WTC11 (cell line): ENCODE measurements at regions not wholly inside any gene's neighbourhood (a gene's known extent, or its start where the extent isn't known, plus 50 kb on each side); places are given as distances from the start of the nearest gene placed in this dataset.

Experiments used
- ATAC-seq: fragments of 200-7000 bp; cut with Tn5 transposase; 2 replicates; pipeline ENCODE4 v1.10.0; 2021; ENCODE audit warnings: mild to moderate bottlenecking, moderate library complexity
- CTCF ChIA-PET: fragments of 300-600 bp; sonication (Branson Sonifier 250); formaldehyde crosslinking; loops from one replicate; lab custom pipeline; 2021; ENCODE audit warnings: antibody characterized with exemption; lab: Charles Lee
- POLR2A ChIA-PET: fragments of 350-600 bp; sonication (Branson Sonifier 250); formaldehyde crosslinking; loops from one replicate; lab custom pipeline; 2021; ENCODE audit warnings: antibody characterized with exemption; lab: Charles Lee
- DNase-seq: peaks from one replicate; pipeline ENCODE4 v3.0.0; 2021; ENCODE audit warnings: low spot score
- H3K27ac Mint-ChIP-seq: 2 replicates; pipeline ENCODE4 v1.8.0; 2021; ENCODE audit warnings: mixed read lengths
- H3K27me3 Mint-ChIP-seq: 2 replicates; pipeline ENCODE4 v1.8.0; 2021; ENCODE audit warnings: low read depth, mild to moderate bottlenecking, moderate library complexity, mixed read lengths
- H3K36me3 Mint-ChIP-seq: 2 replicates; pipeline ENCODE4 v1.8.0; 2021; ENCODE audit warnings: mixed read lengths
- H3K4me1 Mint-ChIP-seq: 2 replicates; pipeline ENCODE4 v1.8.0; 2022; ENCODE audit warnings: mixed read lengths
- H3K4me3 Mint-ChIP-seq: 2 replicates; pipeline ENCODE4 v1.8.0; 2021; ENCODE audit warnings: mild to moderate bottlenecking, moderate library complexity, mixed read lengths
- H3K9me3 Mint-ChIP-seq: 2 replicates; pipeline ENCODE4 v1.8.0; 2021; ENCODE audit warnings: mixed read lengths
- ARID4B ChIP-seq: sonication (generic); formaldehyde crosslinking; IDR thresholded peaks from 2 replicates; pipeline ENCODE4 v1.8.0; 2023; ENCODE audit warnings: missing genetic modification reagents, mild to moderate bottlenecking, borderline replicate concordance
- ATF6 ChIP-seq: sonication (generic); formaldehyde crosslinking; IDR thresholded peaks from 2 replicates; pipeline ENCODE4 v1.8.1; 2023; ENCODE audit warnings: mild to moderate bottlenecking, missing genetic modification reagents
- CBFB ChIP-seq: sonication (generic); formaldehyde crosslinking; IDR thresholded peaks from 2 replicates; pipeline ENCODE4 v1.8.1; 2022; ENCODE audit warnings: mild to moderate bottlenecking, low read depth, missing genetic modification reagents
- ELF4 ChIP-seq: sonication (generic); formaldehyde crosslinking; IDR thresholded peaks from 2 replicates; pipeline ENCODE4 v1.8.1; 2022; ENCODE audit warnings: low read depth, mild to moderate bottlenecking, moderate library complexity, missing genetic modification reagents
- ESRRA ChIP-seq: sonication (generic); formaldehyde crosslinking; IDR thresholded peaks from 2 replicates; pipeline ENCODE4 v1.8.1; 2022; ENCODE audit warnings: mild to moderate bottlenecking, missing genetic modification reagents, borderline replicate concordance
- FOXP1 ChIP-seq: sonication (generic); formaldehyde crosslinking; IDR thresholded peaks from 2 replicates; pipeline ENCODE4 v1.8.0; 2022; ENCODE audit warnings: missing genetic modification reagents, mild to moderate bottlenecking, moderate library complexity, borderline replicate concordance
- GTF2I ChIP-seq: fragments of 250-450 bp; sonication (Bioruptor Pico); conservative IDR thresholded peaks from 2 replicates; pipeline ENCODE4 v1.4.0; 2021; ENCODE audit warnings: mild to moderate bottlenecking
- HMGXB4 ChIP-seq: sonication (generic); formaldehyde crosslinking; IDR thresholded peaks from 2 replicates; pipeline ENCODE4 v1.8.1; 2023; ENCODE audit warnings: mild to moderate bottlenecking, moderate library complexity, missing genetic modification reagents
- KAT7 ChIP-seq: sonication (generic); formaldehyde crosslinking; IDR thresholded peaks from 2 replicates; pipeline ENCODE4 v1.8.1; 2023; ENCODE audit warnings: missing genetic modification reagents, mild to moderate bottlenecking, borderline replicate concordance
- MLX ChIP-seq: sonication (generic); formaldehyde crosslinking; IDR thresholded peaks from 2 replicates; pipeline ENCODE4 v1.8.1; 2023; ENCODE audit warnings: mild to moderate bottlenecking, missing genetic modification reagents, moderate library complexity
- NFATC4 ChIP-seq: fragments of 250-450 bp; sonication (Bioruptor Pico); IDR thresholded peaks from 2 replicates; pipeline ENCODE4 v1.9.0; 2021; ENCODE audit warnings: mild to moderate bottlenecking
- PRRX2 ChIP-seq: fragments of 250-450 bp; sonication (Bioruptor Pico); IDR thresholded peaks from 2 replicates; pipeline ENCODE4 v1.8.0; 2021; ENCODE audit warnings: mild to moderate bottlenecking
- RORB ChIP-seq: fragments of 250-450 bp; sonication (Bioruptor Pico); IDR thresholded peaks from 2 replicates; pipeline ENCODE4 v1.9.0; 2021; ENCODE audit warnings: mild to moderate bottlenecking
- TEAD4 ChIP-seq: sonication (generic); formaldehyde crosslinking; IDR thresholded peaks from 2 replicates; pipeline ENCODE4 v1.8.0; 2022; ENCODE audit warnings: mild to moderate bottlenecking, missing genetic modification reagents
- ZNF232 ChIP-seq: sonication (generic); formaldehyde crosslinking; IDR thresholded peaks from 2 replicates; pipeline ENCODE4 v1.8.0; 2022; ENCODE audit warnings: mild to moderate bottlenecking, missing genetic modification reagents
- ZNF416 ChIP-seq: fragments of 250-450 bp; sonication (Bioruptor Pico); IDR thresholded peaks from 2 replicates; pipeline ENCODE4 v1.9.0; 2021; ENCODE audit warnings: mild to moderate bottlenecking, inconsistent platforms
- ZNF671 ChIP-seq: fragments of 250-450 bp; sonication (Bioruptor Pico); IDR thresholded peaks from 2 replicates; pipeline ENCODE4 v1.8.0; 2021; ENCODE audit warnings: mild to moderate bottlenecking
- TF ChIP-seq, protein P1 (sequence below): sonication (generic); formaldehyde crosslinking; conservative IDR thresholded peaks from 2 replicates; pipeline ENCODE4 v1.8.1; 2023; ENCODE audit warnings: mild to moderate bottlenecking, low read depth, missing genetic modification reagents, moderate library complexity
- TF ChIP-seq, protein P2 (sequence below): sonication (generic); formaldehyde crosslinking; IDR thresholded peaks from 2 replicates; pipeline ENCODE4 v1.8.0; 2023; ENCODE audit warnings: mild to moderate bottlenecking, missing genetic modification reagents
- TF ChIP-seq, protein P3 (sequence below): sonication (generic); formaldehyde crosslinking; IDR thresholded peaks from 2 replicates; pipeline ENCODE4 v1.8.1; 2022; ENCODE audit warnings: low read depth, mild to moderate bottlenecking, moderate library complexity, missing genetic modification reagents, borderline replicate concordance

- TF ChIP-seq HMGXB4 (CRISPR knock-in tag) (no peak), KAT7 (CRISPR knock-in tag) (no peak), MLX (CRISPR knock-in tag) (no peak), CBFB (CRISPR knock-in tag) (no peak), ZNF671 (no peak)
- TF ChIP-seq, protein P1, sequence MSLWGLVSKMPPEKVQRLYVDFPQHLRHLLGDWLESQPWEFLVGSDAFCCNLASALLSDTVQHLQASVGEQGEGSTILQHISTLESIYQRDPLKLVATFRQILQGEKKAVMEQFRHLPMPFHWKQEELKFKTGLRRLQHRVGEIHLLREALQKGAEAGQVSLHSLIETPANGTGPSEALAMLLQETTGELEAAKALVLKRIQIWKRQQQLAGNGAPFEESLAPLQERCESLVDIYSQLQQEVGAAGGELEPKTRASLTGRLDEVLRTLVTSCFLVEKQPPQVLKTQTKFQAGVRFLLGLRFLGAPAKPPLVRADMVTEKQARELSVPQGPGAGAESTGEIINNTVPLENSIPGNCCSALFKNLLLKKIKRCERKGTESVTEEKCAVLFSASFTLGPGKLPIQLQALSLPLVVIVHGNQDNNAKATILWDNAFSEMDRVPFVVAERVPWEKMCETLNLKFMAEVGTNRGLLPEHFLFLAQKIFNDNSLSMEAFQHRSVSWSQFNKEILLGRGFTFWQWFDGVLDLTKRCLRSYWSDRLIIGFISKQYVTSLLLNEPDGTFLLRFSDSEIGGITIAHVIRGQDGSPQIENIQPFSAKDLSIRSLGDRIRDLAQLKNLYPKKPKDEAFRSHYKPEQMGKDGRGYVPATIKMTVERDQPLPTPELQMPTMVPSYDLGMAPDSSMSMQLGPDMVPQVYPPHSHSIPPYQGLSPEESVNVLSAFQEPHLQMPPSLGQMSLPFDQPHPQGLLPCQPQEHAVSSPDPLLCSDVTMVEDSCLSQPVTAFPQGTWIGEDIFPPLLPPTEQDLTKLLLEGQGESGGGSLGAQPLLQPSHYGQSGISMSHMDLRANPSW = no peak
Measured at GRCh38 chr18:67665266-67665665, 148.7 kb upstream of the DSEL start (continued).

DNA sequence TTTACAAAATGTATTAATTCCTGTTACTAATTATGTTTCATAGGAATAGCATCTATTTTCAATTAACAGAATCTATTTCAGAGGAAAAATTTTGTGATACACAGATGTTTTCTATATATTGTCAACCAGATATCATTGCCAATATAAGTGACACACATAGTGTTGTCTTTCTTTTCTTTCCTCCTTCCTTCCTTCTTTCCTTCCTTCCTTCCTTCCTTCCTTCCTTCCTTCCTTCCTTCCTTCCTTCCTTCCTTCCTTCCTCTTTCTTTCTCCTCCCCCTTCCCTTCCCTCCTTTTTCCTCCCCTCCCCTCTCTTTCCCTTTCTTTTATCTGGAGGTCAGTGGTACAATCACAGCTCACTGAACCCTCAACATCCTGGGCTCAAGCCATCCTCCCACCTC is 146.5 kb upstream of the DSEL start:
- TF ChIP-seq TEAD4 (CRISPR knock-in tag) (no peak), NFATC4 (CRISPR knock-in tag) (no peak), ZNF416 (CRISPR knock-in tag) (no peak), ARID4B (no peak), ELF4 (CRISPR knock-in tag) (no peak), RORB (CRISPR knock-in tag) (no peak)
- H3K4me3 Mint-ChIP-seq = no peak overlapping the region
- ATAC-seq (no peak), DNase-seq (no peak)
- H3K27me3 Mint-ChIP-seq = no peaks in the 10 kb centered on the region
- H3K9me3 Mint-ChIP-seq = peaks cover 11% of the 10 kb centered on the region
- CTCF ChIA-PET = no interaction called here
- peaks cover 23% of the 10 kb centered on the region for H3K4me1 Mint-ChIP-seq
- no peaks in the 10 kb centered on the region for H3K36me3 Mint-ChIP-seq
- POLR2A ChIA-PET = no interaction called here
- H3K27ac Mint-ChIP-seq = no peak overlapping the region

GRCh38 chr18:67661555-67661954 is 145.0 kb upstream of the DSEL start:
- ChIA-PET POLR2A (no interaction called here), CTCF (interaction anchor here (1.0 kb wide), 1 partner anchor 146 kb away, joined by 3 read pairs; no protein-coding TSS in a partner anchor)
- peaks cover 23% of the 10 kb centered on the region for H3K4me1 Mint-ChIP-seq
- DNase-seq = no peak
- ATAC-seq = no peak
- no peaks in the 10 kb centered on the region for H3K27me3 Mint-ChIP-seq
- no peak overlapping the region for H3K4me3 Mint-ChIP-seq
- H3K9me3 Mint-ChIP-seq = peaks cover 11% of the 10 kb centered on the region
- no peaks in the 10 kb centered on the region for H3K36me3 Mint-ChIP-seq
- no peak overlapping the region for H3K27ac Mint-ChIP-seq
- TF ChIP-seq, protein P2, sequence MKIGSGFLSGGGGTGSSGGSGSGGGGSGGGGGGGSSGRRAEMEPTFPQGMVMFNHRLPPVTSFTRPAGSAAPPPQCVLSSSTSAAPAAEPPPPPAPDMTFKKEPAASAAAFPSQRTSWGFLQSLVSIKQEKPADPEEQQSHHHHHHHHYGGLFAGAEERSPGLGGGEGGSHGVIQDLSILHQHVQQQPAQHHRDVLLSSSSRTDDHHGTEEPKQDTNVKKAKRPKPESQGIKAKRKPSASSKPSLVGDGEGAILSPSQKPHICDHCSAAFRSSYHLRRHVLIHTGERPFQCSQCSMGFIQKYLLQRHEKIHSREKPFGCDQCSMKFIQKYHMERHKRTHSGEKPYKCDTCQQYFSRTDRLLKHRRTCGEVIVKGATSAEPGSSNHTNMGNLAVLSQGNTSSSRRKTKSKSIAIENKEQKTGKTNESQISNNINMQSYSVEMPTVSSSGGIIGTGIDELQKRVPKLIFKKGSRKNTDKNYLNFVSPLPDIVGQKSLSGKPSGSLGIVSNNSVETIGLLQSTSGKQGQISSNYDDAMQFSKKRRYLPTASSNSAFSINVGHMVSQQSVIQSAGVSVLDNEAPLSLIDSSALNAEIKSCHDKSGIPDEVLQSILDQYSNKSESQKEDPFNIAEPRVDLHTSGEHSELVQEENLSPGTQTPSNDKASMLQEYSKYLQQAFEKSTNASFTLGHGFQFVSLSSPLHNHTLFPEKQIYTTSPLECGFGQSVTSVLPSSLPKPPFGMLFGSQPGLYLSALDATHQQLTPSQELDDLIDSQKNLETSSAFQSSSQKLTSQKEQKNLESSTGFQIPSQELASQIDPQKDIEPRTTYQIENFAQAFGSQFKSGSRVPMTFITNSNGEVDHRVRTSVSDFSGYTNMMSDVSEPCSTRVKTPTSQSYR (CRISPR knock-in tag) = no peak
- no peak for TF ChIP-seq ESRRA (CRISPR knock-in tag)
- TF ChIP-seq GTF2I (CRISPR knock-in tag) = no peak
- TF ChIP-seq ZNF232 = no peak
- TF ChIP-seq FOXP1 (CRISPR knock-in tag) = no peak
- TF ChIP-seq, protein P3, sequence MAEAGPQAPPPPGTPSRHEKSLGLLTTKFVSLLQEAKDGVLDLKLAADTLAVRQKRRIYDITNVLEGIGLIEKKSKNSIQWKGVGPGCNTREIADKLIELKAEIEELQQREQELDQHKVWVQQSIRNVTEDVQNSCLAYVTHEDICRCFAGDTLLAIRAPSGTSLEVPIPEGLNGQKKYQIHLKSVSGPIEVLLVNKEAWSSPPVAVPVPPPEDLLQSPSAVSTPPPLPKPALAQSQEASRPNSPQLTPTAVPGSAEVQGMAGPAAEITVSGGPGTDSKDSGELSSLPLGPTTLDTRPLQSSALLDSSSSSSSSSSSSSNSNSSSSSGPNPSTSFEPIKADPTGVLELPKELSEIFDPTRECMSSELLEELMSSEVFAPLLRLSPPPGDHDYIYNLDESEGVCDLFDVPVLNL (CRISPR knock-in tag) = no peak
- TF ChIP-seq PRRX2 (CRISPR knock-in tag) = no peak
- no peak for TF ChIP-seq ATF6 (CRISPR knock-in tag)
